Pancreas (tissue), 10 donors: ENCODE measurements at regions not wholly inside any gene's neighbourhood (a gene's known extent, or its start where the extent isn't known, plus 50 kb on each side); places are given as distances from the start of the nearest gene placed in this dataset.

Experiments
- ATAC-seq, 4 donors: fragments of 200-7000 bp; cut with Tn5 transposase; one replicate each; pipeline versions ENCODE4 v1.8.0 to v1.9.1; 2020; ENCODE audit warnings: mild to moderate bottlenecking in 4 of 4, moderate library complexity in 4 of 4
- DNase-seq, 6 donors: peaks; one replicate each; pipeline ENCODE4 v3.0.0-alpha.2; 2020
- FAIRE-seq: peaks from 2 replicates; lab custom pipeline; 2012; peaks lifted over from hg19 to GRCh38; lab: Jason Lieb, UNC
- H3K27ac ChIP-seq, 4 donors: fragments of 200-600 bp; sonication (generic); 1 replicate in 3 of 4; 2 replicates in 1 of 4; pipeline versions ENCODE4 v1.5.0 to v1.8.0; 2020
- H3K27me3 ChIP-seq, 4 donors: fragments of 200-600 bp; one replicate each; pipeline ENCODE4 v1.8.0; 2021
- H3K36me3 ChIP-seq, 3 donors: fragments of 200-600 bp; sonication (generic) in 1 of 3; one replicate each; pipeline versions ENCODE4 v1.5.0 to v1.8.0; 2020 to 2021
- H3K4me1 ChIP-seq, 3 donors: fragments of 200-600 bp; one replicate each; pipeline ENCODE4 v1.8.0; 2021
- H3K4me3 ChIP-seq, 4 donors: fragments of 200-600 bp; sonication (generic) in 2 of 4; one replicate each; pipeline versions ENCODE4 v1.5.0 to v1.8.0; 2020 to 2021
- H3K9me3 ChIP-seq, 4 donors: fragments of 200-600 bp; one replicate each; pipeline ENCODE4 v1.8.0; 2021
- CTCF ChIP-seq, 4 donors: fragments of 200-600 bp; sonication (generic) in 3 of 4; IDR thresholded peaks; one replicate each; pipeline versions ENCODE4 v1.5.0 to v1.8.0; 2021; ENCODE audit warnings: antibody characterized with exemption in 4 of 4
- WGBS, 2 donors: extraction: QIAGEN DNeasy Blood & Tissue Kit; methylation state at CpG; one replicate each; pipeline ENCODE4 v1.1.7; 2013; 5-methylcytosine and 5-hydroxymethylcytosine counted together
- intact Hi-C, 3 donors: fragments of 100-400 bp; cut with DNase I; formaldehyde crosslinking; loops; one replicate each; pipeline versions ENCODE4 v1.11.1 to v1.14.2; 2022
- donor health status: healthy with polysubstance abuse.
- donor health status: DM: no; HTN: no; CAD: no; lungs with moderate emphysema.
- donor health status: DM: no; HTN: no; CAD: no.
- donor health status: control.
- donor health status: control.
- donor health status: Bipolar disorder and iron deficiency.
- donor health status: DM: yes; HTN: yes; CAD: no.
- donor health status: DM: no; HTN: no; CAD: no.
- donor health status: DM: no; HTN: no; CAD: no.
- donor health status: DM: yes; HTN: yes; CAD: no.

GRCh38 chr1:175842550-175842949, 99.2 kb upstream of the TNR start:
- Histone ChIP-seq H3K9me3 (no peaks in the 10 kb centered on the region), H3K36me3 (no peaks in the 10 kb centered on the region), H3K4me3 (no peak overlapping the region), H3K27me3 (no peaks in the 10 kb centered on the region), H3K27ac (no peak overlapping the region), H3K4me1 (no peaks in the 10 kb centered on the region)
- FAIRE-seq (no peak), ATAC-seq (no peak), DNase-seq (no peak)
- no peak for TF ChIP-seq CTCF (IDR thresholded peaks at IDR 0.05)
- WGBS, 2 donors, result 62 to 73% methylated on average over 1 of the region's 1 CpG
- intact Hi-C loops, result no loop called here

GRCh38 chr1:175841738-175842187, 98.4 kb upstream of the TNR start:
- Histone ChIP-seq H3K27me3 (no peaks in the 10 kb centered on the region), H3K27ac (no peak overlapping the region), H3K9me3 (no peaks in the 10 kb centered on the region), H3K4me1 (no peaks in the 10 kb centered on the region), H3K4me3 (no peak overlapping the region), H3K36me3 (no peaks in the 10 kb centered on the region)
- no peak for TF ChIP-seq CTCF (IDR thresholded peaks at IDR 0.05)
- DNase-seq, result no peak
- intact Hi-C loops, result no loop called here
- FAIRE-seq, result no peak
- ATAC-seq, result peak in 2 of 4 donors; percentile 63 to 71
- WGBS, 2 donors, result 61 to 77% methylated on average over 5 of the region's 5 CpGs

- Histone ChIP-seq H3K4me3 (no peak overlapping the region), H3K4me1 (no peaks in the 10 kb centered on the region), H3K27me3 (no peaks in the 10 kb centered on the region), H3K27ac (no peak overlapping the region), H3K36me3 (no peaks in the 10 kb centered on the region), H3K9me3 (no peaks in the 10 kb centered on the region)
- no peak for TF ChIP-seq CTCF (IDR thresholded peaks at IDR 0.05)
- DNase-seq (no peak), ATAC-seq (peak in 1 of 4 donors; percentile 22), FAIRE-seq (no peak)
- intact Hi-C loops, result no loop called here
- WGBS, 2 donors, result 72 to 83% methylated on average over 5 of the region's 5 CpGs
Observed at GRCh38 chr1:175840787-175841186, 97.4 kb upstream of the TNR start.

- Histone ChIP-seq H3K4me3 (no peak overlapping the region), H3K27me3 (no peaks in the 10 kb centered on the region), H3K9me3 (no peaks in the 10 kb centered on the region), H3K36me3 (no peaks in the 10 kb centered on the region), H3K4me1 (no peaks in the 10 kb centered on the region), H3K27ac (no peak overlapping the region)
- WGBS, 2 donors, result 24 to 35% methylated on average over 9 of the region's 9 CpGs
- FAIRE-seq (no peak), DNase-seq (no peak), ATAC-seq (peak in 3 of 4 donors; percentile 14 to 76 (median 15))
- intact Hi-C loops, result no loop called here
- no peak for TF ChIP-seq CTCF (IDR thresholded peaks at IDR 0.05)
Observed at GRCh38 chr1:175839779-175840669, 96.6 kb upstream of the TNR start.

- intact Hi-C loops, result no loop called here
- no peaks in the 10 kb centered on the region for H3K27me3 ChIP-seq
- no peak for ATAC-seq
- no peaks in the 10 kb centered on the region for H3K4me1 ChIP-seq
- no peak for TF ChIP-seq CTCF (IDR thresholded peaks at IDR 0.05)
- no peak for FAIRE-seq
- H3K9me3 ChIP-seq, result no peaks in the 10 kb centered on the region
- 90 to 95% methylated on average over 1 of the region's 1 CpG for WGBS, 2 donors
- H3K27ac ChIP-seq, result no peak overlapping the region
- H3K4me3 ChIP-seq, result no peak overlapping the region
- no peak for DNase-seq
- no peaks in the 10 kb centered on the region for H3K36me3 ChIP-seq
Observed at GRCh38 chr1:175834597-175834996, 91.2 kb upstream of the TNR start.
